ENCODE measurements at regions not wholly inside any gene's neighbourhood (a gene's known extent, or its start where the extent isn't known, plus 50 kb on each side); places are given as distances from the start of the nearest gene placed in this dataset.

DNA sequence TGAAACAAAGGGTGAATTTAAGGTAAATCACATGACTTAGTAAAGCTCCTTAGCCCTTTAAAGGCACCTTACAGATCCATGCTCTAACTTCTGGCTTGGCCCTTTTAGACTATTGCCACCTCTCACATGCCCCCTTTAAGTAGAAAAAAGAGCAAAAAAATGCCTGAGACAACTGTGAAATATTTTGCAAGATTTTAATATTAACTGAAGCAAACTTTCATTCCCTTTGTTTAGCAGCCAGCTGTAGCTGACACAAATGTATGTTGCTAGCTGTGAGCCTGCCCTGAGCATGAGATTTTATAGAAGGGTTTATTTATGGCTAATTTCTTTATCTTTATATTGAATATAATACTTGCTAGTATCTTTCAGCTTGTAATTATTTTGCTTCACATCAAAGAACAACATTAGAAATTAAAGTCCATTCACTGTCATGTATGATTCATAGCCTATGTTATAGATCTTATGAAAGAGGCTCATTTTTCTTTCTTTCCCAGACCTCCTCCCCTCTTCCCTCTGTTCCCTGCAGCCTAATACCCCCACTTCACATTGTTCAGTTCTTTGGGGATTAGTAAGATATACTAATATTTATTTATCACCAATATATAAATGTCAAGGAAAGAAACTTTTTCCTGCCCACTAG lies 637.2 kb upstream of the ZEB2 start (continued):
- TF ChIP-seq, protein P1, sequence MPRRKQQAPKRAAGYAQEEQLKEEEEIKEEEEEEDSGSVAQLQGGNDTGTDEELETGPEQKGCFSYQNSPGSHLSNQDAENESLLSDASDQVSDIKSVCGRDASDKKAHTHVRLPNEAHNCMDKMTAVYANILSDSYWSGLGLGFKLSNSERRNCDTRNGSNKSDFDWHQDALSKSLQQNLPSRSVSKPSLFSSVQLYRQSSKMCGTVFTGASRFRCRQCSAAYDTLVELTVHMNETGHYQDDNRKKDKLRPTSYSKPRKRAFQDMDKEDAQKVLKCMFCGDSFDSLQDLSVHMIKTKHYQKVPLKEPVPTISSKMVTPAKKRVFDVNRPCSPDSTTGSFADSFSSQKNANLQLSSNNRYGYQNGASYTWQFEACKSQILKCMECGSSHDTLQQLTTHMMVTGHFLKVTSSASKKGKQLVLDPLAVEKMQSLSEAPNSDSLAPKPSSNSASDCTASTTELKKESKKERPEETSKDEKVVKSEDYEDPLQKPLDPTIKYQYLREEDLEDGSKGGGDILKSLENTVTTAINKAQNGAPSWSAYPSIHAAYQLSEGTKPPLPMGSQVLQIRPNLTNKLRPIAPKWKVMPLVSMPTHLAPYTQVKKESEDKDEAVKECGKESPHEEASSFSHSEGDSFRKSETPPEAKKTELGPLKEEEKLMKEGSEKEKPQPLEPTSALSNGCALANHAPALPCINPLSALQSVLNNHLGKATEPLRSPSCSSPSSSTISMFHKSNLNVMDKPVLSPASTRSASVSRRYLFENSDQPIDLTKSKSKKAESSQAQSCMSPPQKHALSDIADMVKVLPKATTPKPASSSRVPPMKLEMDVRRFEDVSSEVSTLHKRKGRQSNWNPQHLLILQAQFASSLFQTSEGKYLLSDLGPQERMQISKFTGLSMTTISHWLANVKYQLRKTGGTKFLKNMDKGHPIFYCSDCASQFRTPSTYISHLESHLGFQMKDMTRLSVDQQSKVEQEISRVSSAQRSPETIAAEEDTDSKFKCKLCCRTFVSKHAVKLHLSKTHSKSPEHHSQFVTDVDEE (CRISPR knock-in tag; IDR thresholded peaks at IDR 0.05) = no peak
- TF ChIP-seq ZFP3 (CRISPR knock-in tag; IDR thresholded peaks at IDR 0.05) (no peak), RARB (CRISPR knock-in tag; IDR thresholded peaks at IDR 0.05) (no peak), TOX (CRISPR knock-in tag; IDR thresholded peaks at IDR 0.05; ENCODE audit: borderline replicate concordance) (no peak)

DNA sequence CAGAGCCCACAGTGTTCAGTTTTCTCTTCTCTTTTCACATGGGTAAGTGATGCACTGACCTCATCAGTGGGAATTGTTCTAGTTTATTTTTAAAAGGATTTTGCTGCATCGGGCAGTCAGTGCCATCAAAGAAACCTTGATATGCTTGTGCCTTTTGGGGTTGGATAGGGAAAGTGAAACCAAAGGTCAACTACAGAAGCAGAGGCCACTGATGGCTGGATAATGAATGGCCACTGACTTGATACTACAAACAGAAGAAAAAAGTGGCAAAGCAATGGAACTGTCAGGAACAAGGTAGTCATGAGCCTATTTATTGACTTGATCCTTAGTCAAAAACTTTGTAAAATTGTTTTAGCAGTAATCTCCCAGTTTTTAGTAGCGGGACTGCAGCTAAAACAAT lies 636.3 kb upstream of the ZEB2 start:
- ATAC-seq = no peak
- TF ChIP-seq ESRRG (CRISPR knock-in tag; IDR thresholded peaks at IDR 0.05) (no peak), PPARA (CRISPR knock-in tag; IDR thresholded peaks at IDR 0.05; ENCODE audit: borderline replicate concordance) (no peak), TCF4 (CRISPR knock-in tag; IDR thresholded peaks at IDR 0.05; ENCODE audit: borderline replicate concordance) (no peak), ZC3H10 (CRISPR knock-in tag; IDR thresholded peaks at IDR 0.05) (no peak), ZFP30 (CRISPR knock-in tag; IDR thresholded peaks at IDR 0.05) (no peak), GLIS3 (CRISPR knock-in tag; IDR thresholded peaks at IDR 0.05) (no peak), ZNF565 (CRISPR knock-in tag; conservative IDR thresholded peaks at IDR 0.05; ENCODE audit: low read depth) (no peak), CSDC2 (CRISPR knock-in tag; IDR thresholded peaks at IDR 0.05) (no peak), ISL1 (CRISPR knock-in tag; IDR thresholded peaks at IDR 0.05) (no peak), ARNTL (CRISPR knock-in tag; IDR thresholded peaks at IDR 0.05; ENCODE audit: borderline replicate concordance, low read depth) (no peak), RARB (CRISPR knock-in tag; IDR thresholded peaks at IDR 0.05) (no peak), OSR1 (CRISPR knock-in tag; IDR thresholded peaks at IDR 0.05) (no peak), SNAI2 (CRISPR knock-in tag; IDR thresholded peaks at IDR 0.05) (no peak)
- TF ChIP-seq, protein P1 (CRISPR knock-in tag; IDR thresholded peaks at IDR 0.05) = no peak
- TF ChIP-seq, protein P2, sequence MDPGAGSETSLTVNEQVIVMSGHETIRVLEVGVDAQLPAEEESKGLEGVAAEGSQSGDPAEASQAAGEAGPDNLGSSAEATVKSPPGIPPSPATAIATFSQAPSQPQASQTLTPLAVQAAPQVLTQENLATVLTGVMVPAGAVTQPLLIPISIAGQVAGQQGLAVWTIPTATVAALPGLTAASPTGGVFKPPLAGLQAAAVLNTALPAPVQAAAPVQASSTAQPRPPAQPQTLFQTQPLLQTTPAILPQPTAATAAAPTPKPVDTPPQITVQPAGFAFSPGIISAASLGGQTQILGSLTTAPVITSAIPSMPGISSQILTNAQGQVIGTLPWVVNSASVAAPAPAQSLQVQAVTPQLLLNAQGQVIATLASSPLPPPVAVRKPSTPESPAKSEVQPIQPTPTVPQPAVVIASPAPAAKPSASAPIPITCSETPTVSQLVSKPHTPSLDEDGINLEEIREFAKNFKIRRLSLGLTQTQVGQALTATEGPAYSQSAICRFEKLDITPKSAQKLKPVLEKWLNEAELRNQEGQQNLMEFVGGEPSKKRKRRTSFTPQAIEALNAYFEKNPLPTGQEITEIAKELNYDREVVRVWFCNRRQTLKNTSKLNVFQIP (CRISPR knock-in tag; IDR thresholded peaks at IDR 0.05; ENCODE audit: borderline replicate concordance, low read depth) = no peak

DNA sequence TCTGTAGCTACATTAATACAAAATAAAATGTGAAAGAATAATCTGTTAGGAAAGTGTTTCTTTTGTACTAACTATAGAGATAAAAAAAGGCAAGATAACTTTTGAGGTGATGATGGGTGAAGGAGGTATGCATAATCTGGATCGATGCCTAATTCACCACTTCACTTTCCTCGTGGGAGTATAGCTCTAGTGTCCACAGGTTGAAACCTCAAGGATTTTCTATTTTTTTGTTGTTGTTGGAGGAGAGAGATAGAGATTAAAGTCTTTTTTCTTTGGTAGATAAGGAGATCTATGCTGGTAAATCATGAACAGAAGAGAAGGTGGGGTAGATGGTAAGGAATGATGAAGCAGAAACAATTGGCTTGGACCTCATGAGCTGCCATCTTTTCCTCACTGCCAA lies 635.3 kb upstream of the ZEB2 start:
- TF ChIP-seq SNAI2 (CRISPR knock-in tag; IDR thresholded peaks at IDR 0.05) = no peak
- TF ChIP-seq, protein P3, sequence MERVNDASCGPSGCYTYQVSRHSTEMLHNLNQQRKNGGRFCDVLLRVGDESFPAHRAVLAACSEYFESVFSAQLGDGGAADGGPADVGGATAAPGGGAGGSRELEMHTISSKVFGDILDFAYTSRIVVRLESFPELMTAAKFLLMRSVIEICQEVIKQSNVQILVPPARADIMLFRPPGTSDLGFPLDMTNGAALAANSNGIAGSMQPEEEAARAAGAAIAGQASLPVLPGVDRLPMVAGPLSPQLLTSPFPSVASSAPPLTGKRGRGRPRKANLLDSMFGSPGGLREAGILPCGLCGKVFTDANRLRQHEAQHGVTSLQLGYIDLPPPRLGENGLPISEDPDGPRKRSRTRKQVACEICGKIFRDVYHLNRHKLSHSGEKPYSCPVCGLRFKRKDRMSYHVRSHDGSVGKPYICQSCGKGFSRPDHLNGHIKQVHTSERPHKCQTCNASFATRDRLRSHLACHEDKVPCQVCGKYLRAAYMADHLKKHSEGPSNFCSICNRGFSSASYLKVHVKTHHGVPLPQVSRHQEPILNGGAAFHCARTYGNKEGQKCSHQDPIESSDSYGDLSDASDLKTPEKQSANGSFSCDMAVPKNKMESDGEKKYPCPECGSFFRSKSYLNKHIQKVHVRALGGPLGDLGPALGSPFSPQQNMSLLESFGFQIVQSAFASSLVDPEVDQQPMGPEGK (CRISPR knock-in tag; IDR thresholded peaks at IDR 0.05; ENCODE audit: borderline replicate concordance) = no peak
- no peak for TF ChIP-seq ZFP3 (CRISPR knock-in tag; IDR thresholded peaks at IDR 0.05)

DNA sequence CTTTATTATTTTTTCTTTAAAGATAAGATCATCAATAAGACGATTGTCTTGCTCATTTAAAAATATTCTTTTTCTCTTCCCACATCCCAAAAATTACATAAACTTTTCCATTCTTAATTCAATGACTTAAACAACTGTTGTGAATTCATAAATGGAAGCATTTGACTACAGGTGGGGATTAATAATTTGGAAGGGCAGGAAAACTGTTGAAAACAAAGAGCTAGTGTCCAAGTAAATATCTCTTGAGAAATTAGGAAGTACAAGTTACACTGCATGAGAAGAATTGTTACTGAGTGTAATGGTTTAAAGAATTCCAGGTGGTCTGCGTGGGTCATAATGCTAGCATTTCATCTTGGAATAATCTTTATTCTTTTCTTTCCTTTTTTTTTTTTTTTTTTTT lies 634.8 kb upstream of the ZEB2 start:
- ATAC-seq = no peak
- TF ChIP-seq ZNF565 (CRISPR knock-in tag; conservative IDR thresholded peaks at IDR 0.05; ENCODE audit: low read depth) (no peak), TCF4 (CRISPR knock-in tag; IDR thresholded peaks at IDR 0.05; ENCODE audit: borderline replicate concordance) (no peak), CSDC2 (CRISPR knock-in tag; IDR thresholded peaks at IDR 0.05) (no peak), ZFP30 (CRISPR knock-in tag; IDR thresholded peaks at IDR 0.05) (no peak)
- TF ChIP-seq, protein P3 (CRISPR knock-in tag; IDR thresholded peaks at IDR 0.05; ENCODE audit: borderline replicate concordance) = no peak

More for the DNA sequence above, 635.3 kb upstream of the ZEB2 start:
- no peak for ATAC-seq
